Endothelial cell of umbilical vein (primary cell): ENCODE measurements at regions not wholly inside any gene's neighbourhood (a gene's known extent, or its start where the extent isn't known, plus 50 kb on each side); places are given as distances from the start of the nearest gene placed in this dataset.

Source experiments
- BruUV-seq: library from RNA; stranded (reverse); fragments of 400-500 nt; replicated peaks from 2 replicates; lab custom pipeline; 2021; lab: Mats Ljungman, UMichigan
- CTCF ChIA-PET: fragments of 300-600, 350-600 bp; sonication (Branson Sonifier 250); formaldehyde crosslinking; loops from one replicate; lab custom pipeline; 2021; ENCODE audit warnings: antibody characterized with exemption, inconsistent platforms; lab: Charles Lee
- POLR2A ChIA-PET: fragments of 300-600, 350-600 bp; sonication (Branson Sonifier 250); formaldehyde crosslinking; loops from one replicate; lab custom pipeline; 2021; ENCODE audit warnings: antibody characterized with exemption, inconsistent platforms; lab: Charles Lee
- DNase-seq: peaks from one replicate; pipeline ENCODE4 v3.0.0-alpha.2; 2011; ENCODE audit warnings: low read depth, low spot score
- FAIRE-seq: peaks from 2 replicates; lab custom pipeline; 2011; peaks lifted over from hg19 to GRCh38; lab: Jason Lieb, UNC
- H2AFZ ChIP-seq: 2 replicates; pipeline ENCODE4 v1.6.0; 2012; ENCODE audit warnings: low read depth, low read length, control low read depth, inconsistent platforms
- H3K27ac ChIP-seq: 2 replicates; pipeline ENCODE4 v1.5.1; 2011; ENCODE audit warnings: low read depth, mild to moderate bottlenecking, control low read depth, low read length, moderate library complexity; ENCODE audit not compliant: insufficient read depth
- H3K27me3 ChIP-seq, 2 experiments: 2 replicates each; pipeline versions ENCODE4 v1.6.0 to v1.6.1; 2011; ENCODE audit warnings: low read length in 2 of 2, mixed read lengths in 1 of 2; ENCODE audit not compliant: control insufficient read depth in 2 of 2, insufficient read depth in 2 of 2
- H3K36me3 ChIP-seq, 2 experiments: 2 replicates in 1 of 2; 3 replicates in 1 of 2; pipeline ENCODE4 v1.5.1; 2011; ENCODE audit warnings: low read length in 2 of 2, mild to moderate bottlenecking in 1 of 2, moderate library complexity in 1 of 2; ENCODE audit not compliant: control insufficient read depth in 2 of 2, insufficient read depth in 2 of 2; ENCODE audit errors: extremely low read depth in 1 of 2
- H3K4me1 ChIP-seq: 3 replicates; pipeline ENCODE4 v1.5.1; 2011; ENCODE audit warnings: mild to moderate bottlenecking, low read length; ENCODE audit not compliant: control insufficient read depth, insufficient read depth; ENCODE audit errors: extremely low read depth
- H3K4me2 ChIP-seq: 2 replicates; pipeline ENCODE4 v1.6.1; 2011; ENCODE audit warnings: low read length, control low read depth, mixed read lengths; ENCODE audit not compliant: insufficient read depth
- H3K4me3 ChIP-seq, 3 experiments: fragments of 200-600 bp in 1 of 3; sonication (generic), shearing (Covaris generic) in 1 of 3; replicated peaks in 1 of 3; 2 replicates each; pipeline ENCODE4 v1.5.1; 2011 to 2016; ENCODE audit warnings: control low read depth in 3 of 3, low read length in 3 of 3, mild to moderate bottlenecking in 2 of 3, inconsistent platforms in 1 of 3, low read depth in 1 of 3, moderate library complexity in 1 of 3; ENCODE audit not compliant: insufficient read depth in 1 of 3
- H3K79me2 ChIP-seq: 2 replicates; pipeline ENCODE4 v1.6.0; 2012; ENCODE audit warnings: low read length, inconsistent platforms; ENCODE audit not compliant: control insufficient read depth, insufficient read depth
- H3K9ac ChIP-seq: replicated peaks from 2 replicates; pipeline ENCODE3; 2011; ENCODE audit warnings: low read length, control low read depth; ENCODE audit not compliant: insufficient read depth; ENCODE audit errors: extremely low read depth
- H3K9me1 ChIP-seq: replicated peaks from 3 replicates; pipeline ENCODE4 v1.6.0; 2011; ENCODE audit warnings: mild to moderate bottlenecking, low read length; ENCODE audit not compliant: control insufficient read depth, insufficient read depth; ENCODE audit errors: extremely low read depth
- H3K9me3 ChIP-seq: replicated peaks from 2 replicates; pipeline ENCODE4 v1.5.1; 2012; ENCODE audit warnings: low read length, inconsistent platforms; ENCODE audit not compliant: control insufficient read depth, insufficient read depth
- H4K20me1 ChIP-seq: replicated peaks from 2 replicates; pipeline ENCODE3; 2011; ENCODE audit warnings: mild to moderate bottlenecking, low read length; ENCODE audit not compliant: control insufficient read depth, insufficient read depth; ENCODE audit errors: extremely low read depth
- CTCF ChIP-seq, 2 donors: IDR thresholded peaks; 1 replicate in 1 of 2; 2 replicates in 1 of 2; pipeline ENCODE4 v1.5.1; 2011; ENCODE audit warnings: low read length in 2 of 2, mild to moderate bottlenecking in 2 of 2, moderate library complexity in 2 of 2, control low read depth in 1 of 2, inconsistent platforms in 1 of 2, low read depth in 1 of 2; ENCODE audit not compliant: insufficient read depth in 1 of 2; ENCODE audit errors: extremely low read depth in 1 of 2
- EZH2 ChIP-seq: IDR thresholded peaks from 2 replicates; pipeline ENCODE4 v1.6.1; 2012; ENCODE audit warnings: borderline replicate concordance, low read depth, mild to moderate bottlenecking, moderate library complexity, low read length, inconsistent platforms; ENCODE audit not compliant: severe bottlenecking
- FOS ChIP-seq: IDR thresholded peaks from 2 replicates; pipeline ENCODE4 v1.6.1; 2011; ENCODE audit warnings: mild to moderate bottlenecking, low read length, moderate library complexity, borderline replicate concordance; ENCODE audit not compliant: insufficient read depth
- GATA2 ChIP-seq: IDR thresholded peaks from 2 replicates; pipeline ENCODE4 v1.7.0; 2011; ENCODE audit warnings: low read depth, mild to moderate bottlenecking, moderate library complexity, mixed read lengths, low read length; ENCODE audit not compliant: insufficient read length, insufficient read depth
- JUN ChIP-seq: IDR thresholded peaks from 2 replicates; pipeline ENCODE4 v1.6.1; 2011; ENCODE audit warnings: borderline replicate concordance, low read depth; ENCODE audit not compliant: insufficient read length, insufficient read depth
- MAX ChIP-seq: IDR thresholded peaks from 2 replicates; pipeline ENCODE4 v1.6.1; 2011; ENCODE audit not compliant: insufficient read depth, insufficient read length
- MYC ChIP-seq: IDR thresholded peaks from one replicate; pipeline ENCODE4 v1.6.1; 2011; ENCODE audit warnings: mild to moderate bottlenecking, low read depth, low read length
- POLR2A ChIP-seq: IDR thresholded peaks from 2 replicates; pipeline ENCODE4 v1.6.1; 2012; ENCODE audit warnings: low read depth, mild to moderate bottlenecking, control low read depth, low read length
- POLR2AphosphoS5 ChIP-seq: IDR thresholded peaks from 2 replicates; pipeline ENCODE4 v1.6.1; 2012; ENCODE audit warnings: low read depth, mild to moderate bottlenecking, control low read depth, low read length, moderate library complexity; ENCODE audit not compliant: insufficient read depth
- dilution Hi-C: fragments of 300-500 bp; cut with MboI; formaldehyde crosslinking; loops from one replicate; pipeline ENCODE4 v1.15.0; 2019; ENCODE audit warnings: low sequenced_read_pairs; ENCODE audit not compliant: extremely low pct_ligation_motif_present
- intact Hi-C: fragments of 100-400 bp; cut with micrococcal nuclease; formaldehyde crosslinking; loops from one replicate; pipeline ENCODE4 v1.10.0; 2022

GRCh38 chr2:58727981-58728656, 487.0 kb upstream of the FANCL start:
- POLR2A ChIA-PET = no interaction called here
- Histone ChIP-seq H3K9ac (no peak overlapping the region), H3K4me3 (no peak overlapping the region), H3K4me2 (no peak overlapping the region), H4K20me1 (no peaks in the 10 kb centered on the region), H3K27me3 (peaks cover 0 to 2% of the 10 kb centered on the region in 2 experiments), H3K79me2 (no peaks in the 10 kb centered on the region), H3K36me3 (no peaks in the 10 kb centered on the region), H3K4me1 (peaks cover 2% of the 10 kb centered on the region), H2AFZ (no peak overlapping the region), H3K27ac (no peak overlapping the region), H3K9me1 (no peaks in the 10 kb centered on the region), H3K9me3 (no peaks in the 10 kb centered on the region)
- BruUV-seq = no TSS peak
- DNase-seq (no peak), FAIRE-seq (no peak)
- dilution Hi-C loops (no loop called here), intact Hi-C loops (no loop called here)
- TF ChIP-seq MAX = no peak
- no peak for TF ChIP-seq JUN
- TF ChIP-seq POLR2A = no peak
- TF ChIP-seq POLR2AphosphoS5 = no peak
- no peak for TF ChIP-seq FOS
- no peak for TF ChIP-seq EZH2
- TF ChIP-seq CTCF (IDR thresholded peaks at IDR 0.05; ENCODE audit: extremely low read depth in 1 of 2, insufficient read depth in 1 of 2, low read depth in 1 of 2, low read length in 2 of 2) = no peak
- no peak for TF ChIP-seq GATA2
- no peak for TF ChIP-seq MYC
- CTCF ChIA-PET = interaction anchor here (0.7 to 1.5 kb wide), 3 partner anchors 17 to 157 kb away, joined by 3 read pairs; no protein-coding TSS in a partner anchor
